ENCODE measurements at regions not wholly inside any gene's neighbourhood (a gene's known extent, or its start where the extent isn't known, plus 50 kb on each side); places are given as distances from the start of the nearest gene placed in this dataset.
"Not testable (repeated sequence)": the region's sequence is repeated elsewhere in the genome, so short reads cannot be mapped to it uniquely, and the experiment has no call there.

- no peak for DNase-seq (ENCODE audit: low read depth, low spot score)
- POLR2A ChIA-PET: no interaction called here
- TF ChIP-seq TCF7L2 (IDR thresholded peaks at IDR 0.05; ENCODE audit: low read depth, low read length) (no peak), CTCF (IDR thresholded peaks at IDR 0.05) (no peak), POLR2AphosphoS5 (IDR thresholded peaks at IDR 0.05; ENCODE audit: low read depth, low read length) (no peak), SIN3A (IDR thresholded peaks at IDR 0.05; ENCODE audit: borderline replicate concordance, insufficient read depth, low read depth, low read length) (no peak), REST (IDR thresholded peaks at IDR 0.05; ENCODE audit: insufficient read depth in 1 of 2, low read depth in 2 of 2, low read length in 1 of 2) (no peak)
- no peak for ATAC-seq
- intact Hi-C loops (cut with micrococcal nuclease; ENCODE audit: unreplicated experiment) (no loop called here), in situ Hi-C loops (cut with HindIII; ENCODE audit: low pct_unique_long_range_greater_than_20kb, low sequenced_read_pairs) (no loop called here)
- no TSS peak for BruUV-seq (replicated peaks)
- no peaks in the 10 kb centered on the region for H3K4me1 ChIP-seq (ENCODE audit: control insufficient read depth, insufficient read depth, low read length)
- H3K4me3 ChIP-seq (ENCODE audit: low read depth in 2 of 2, low read length in 2 of 2): no peak overlapping the region
- CTCF ChIA-PET: no interaction called here
- no peaks in the 10 kb centered on the region for H3K27me3 ChIP-seq (ENCODE audit: control insufficient read depth, insufficient read depth, low read length)
- H3K9me3 ChIP-seq (ENCODE audit: control insufficient read depth, insufficient read depth, low read depth, low read length): no peaks in the 10 kb centered on the region
- H3K36me3 ChIP-seq (ENCODE audit: control insufficient read depth, insufficient read depth, low read length): no peaks in the 10 kb centered on the region
- H3K27ac ChIP-seq (ENCODE audit: low read length): no peak overlapping the region
Observed at GRCh38 chr22:23419171-23419570, 160.9 kb downstream of the IGLL1 start.

GRCh38 chr22:23418159-23418788 is 161.8 kb downstream of the IGLL1 start:
- Histone ChIP-seq H3K9me3 (ENCODE audit: control insufficient read depth, insufficient read depth, low read depth, low read length) (no peaks in the 10 kb centered on the region), H3K4me3 (ENCODE audit: low read depth in 2 of 2, low read length in 2 of 2) (no peak overlapping the region), H3K27ac (ENCODE audit: low read length) (no peak overlapping the region), H3K27me3 (ENCODE audit: control insufficient read depth, insufficient read depth, low read length) (no peaks in the 10 kb centered on the region), H3K36me3 (ENCODE audit: control insufficient read depth, insufficient read depth, low read length) (no peaks in the 10 kb centered on the region), H3K4me1 (ENCODE audit: control insufficient read depth, insufficient read depth, low read length) (no peaks in the 10 kb centered on the region)
- BruUV-seq (replicated peaks): no TSS peak
- no peak for DNase-seq (ENCODE audit: low read depth, low spot score)
- intact Hi-C loops (cut with micrococcal nuclease; ENCODE audit: unreplicated experiment): no loop called here
- TF ChIP-seq CTCF (IDR thresholded peaks at IDR 0.05): no peak
- TF ChIP-seq REST (IDR thresholded peaks at IDR 0.05; ENCODE audit: insufficient read depth in 1 of 2, low read depth in 2 of 2, low read length in 1 of 2): no peak
- no peak for TF ChIP-seq POLR2AphosphoS5 (IDR thresholded peaks at IDR 0.05; ENCODE audit: low read depth, low read length)
- no peak for TF ChIP-seq TCF7L2 (IDR thresholded peaks at IDR 0.05; ENCODE audit: low read depth, low read length)
- no peak for TF ChIP-seq SIN3A (IDR thresholded peaks at IDR 0.05; ENCODE audit: borderline replicate concordance, insufficient read depth, low read depth, low read length)
- in situ Hi-C loops (cut with HindIII; ENCODE audit: low pct_unique_long_range_greater_than_20kb, low sequenced_read_pairs): no loop called here
- POLR2A ChIA-PET: no interaction called here
- CTCF ChIA-PET: no interaction called here
- no peak for ATAC-seq

- CTCF ChIA-PET; ATAC-seq; H3K27me3 ChIP-seq (ENCODE audit: control insufficient read depth, insufficient read depth, low read length); BruUV-seq (replicated peaks); H3K4me1 ChIP-seq (ENCODE audit: control insufficient read depth, insufficient read depth, low read length); POLR2A ChIA-PET; H3K9me3 ChIP-seq (ENCODE audit: control insufficient read depth, insufficient read depth, low read depth, low read length); DNase-seq (ENCODE audit: low read depth, low spot score); H3K4me3 ChIP-seq (ENCODE audit: low read depth in 2 of 2, low read length in 2 of 2); H3K27ac ChIP-seq (ENCODE audit: low read length); intact Hi-C loops (cut with micrococcal nuclease; ENCODE audit: unreplicated experiment); in situ Hi-C loops (cut with HindIII; ENCODE audit: low pct_unique_long_range_greater_than_20kb, low sequenced_read_pairs); H3K36me3 ChIP-seq (ENCODE audit: control insufficient read depth, insufficient read depth, low read length): not testable (repeated sequence)
Observed at GRCh38 chr22:23417327-23417726, 162.8 kb downstream of the IGLL1 start.
